T47D (cell line): ENCODE measurements at regions not wholly inside any gene's neighbourhood (a gene's known extent, or its start where the extent isn't known, plus 50 kb on each side); places are given as distances from the start of the nearest gene placed in this dataset.

Experiments
- DNase-seq, 2 experiments: peaks; one replicate each; pipeline versions ENCODE4 v3.0.0 to v3.0.0-alpha.2; 2011 to 2012; ENCODE audit warnings: low read depth in 1 of 2, low spot score in 1 of 2
- JUND ChIP-seq: IDR thresholded peaks from 2 replicates; pipeline ENCODE4 v1.6.1; 2012; ENCODE audit warnings: low read depth
- in situ Hi-C: cut with HindIII; loops from 2 replicates; pipeline ENCODE4 v1.10.0; 2016; ENCODE audit warnings: low sequenced_read_pairs, low pct_unique_long_range_greater_than_20kb

DNA sequence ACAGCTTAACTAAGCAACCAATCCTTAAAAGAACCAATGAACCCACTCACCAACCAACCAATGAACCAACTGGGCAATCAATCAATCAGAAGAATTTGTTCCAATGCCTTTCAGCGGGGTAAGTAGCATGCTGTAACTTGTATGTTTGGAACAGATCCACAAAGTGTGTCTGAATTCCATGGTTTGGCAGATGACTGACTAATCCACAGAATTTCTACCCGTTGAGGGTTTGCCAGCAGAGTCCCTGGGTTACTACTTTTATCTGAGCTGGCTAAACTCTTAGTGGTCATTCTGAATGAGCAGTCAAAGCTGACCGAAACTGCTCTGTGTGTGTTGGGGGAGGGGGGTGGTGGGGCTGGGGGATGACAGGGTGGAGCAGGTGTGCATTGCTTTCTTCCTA, 125.0 kb upstream of the JAG1 start:
- DNase-seq: no peak
- no peak for TF ChIP-seq JUND
- in situ Hi-C loops: no loop called here

DNA sequence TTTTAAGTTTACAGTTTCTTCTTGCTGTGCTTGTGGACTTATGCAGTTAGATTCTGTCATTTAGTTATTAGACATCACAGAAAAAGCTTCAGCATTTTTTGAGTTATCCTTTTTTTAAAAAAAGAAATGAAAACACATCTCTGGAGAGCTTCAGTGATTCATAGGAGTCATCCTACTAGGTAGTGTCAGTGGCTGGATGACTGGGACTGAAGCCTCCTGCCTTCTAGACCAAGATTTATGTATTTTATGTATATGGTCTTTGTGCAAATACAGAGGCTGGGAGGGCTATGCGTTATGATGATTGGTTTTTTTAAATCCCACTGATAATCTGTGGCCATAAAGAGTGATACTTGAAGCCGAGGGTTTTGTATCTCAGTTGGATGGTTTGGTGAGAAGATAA, 125.9 kb upstream of the JAG1 start:
- in situ Hi-C loops: no loop called here
- DNase-seq: no peak
- TF ChIP-seq JUND: no peak

DNA sequence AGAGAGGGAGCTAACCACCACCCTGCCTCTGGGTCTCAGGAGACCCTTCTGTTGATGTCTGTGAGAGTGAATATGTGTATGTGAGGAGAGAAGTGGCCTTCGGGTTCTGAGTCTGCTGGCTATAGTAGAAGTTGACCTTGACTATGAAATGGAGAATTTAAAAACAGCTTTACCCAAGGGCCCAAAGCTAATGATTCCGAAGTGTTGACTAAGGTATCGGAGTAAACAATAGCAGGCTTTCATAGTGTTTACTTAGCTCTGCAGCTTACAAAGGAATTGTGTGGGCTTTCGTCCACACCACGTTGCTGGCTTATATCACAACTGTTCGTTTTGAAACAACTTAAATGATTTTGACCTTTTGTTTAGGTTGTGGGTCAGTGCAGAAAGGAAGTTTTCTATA, 126.5 kb upstream of the JAG1 start:
- TF ChIP-seq JUND: no peak
- in situ Hi-C loops: no loop called here
- peak in 1 of 2 experiments; percentile 25 for DNase-seq

DNA sequence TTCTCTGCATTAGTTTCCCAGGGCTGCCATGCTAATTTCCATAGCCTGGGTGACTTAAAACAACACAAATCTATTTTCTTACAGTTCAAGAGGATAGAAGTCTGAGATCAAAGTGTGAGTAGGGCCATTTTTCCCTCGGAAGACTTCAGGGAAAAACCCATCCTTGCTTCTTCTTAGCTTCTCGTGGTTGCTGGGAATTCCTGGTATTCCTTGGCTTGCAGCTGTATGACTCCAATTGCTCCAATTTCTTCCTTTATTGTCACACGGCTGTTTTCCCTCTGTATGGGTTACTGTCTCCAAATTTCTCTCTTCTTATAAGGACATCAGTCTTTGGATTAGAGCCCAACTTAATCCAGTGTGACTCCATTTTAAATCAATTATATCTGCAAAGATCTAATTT, 128.4 kb upstream of the JAG1 start:
- in situ Hi-C loops: no loop called here
- TF ChIP-seq JUND: no peak

DNA sequence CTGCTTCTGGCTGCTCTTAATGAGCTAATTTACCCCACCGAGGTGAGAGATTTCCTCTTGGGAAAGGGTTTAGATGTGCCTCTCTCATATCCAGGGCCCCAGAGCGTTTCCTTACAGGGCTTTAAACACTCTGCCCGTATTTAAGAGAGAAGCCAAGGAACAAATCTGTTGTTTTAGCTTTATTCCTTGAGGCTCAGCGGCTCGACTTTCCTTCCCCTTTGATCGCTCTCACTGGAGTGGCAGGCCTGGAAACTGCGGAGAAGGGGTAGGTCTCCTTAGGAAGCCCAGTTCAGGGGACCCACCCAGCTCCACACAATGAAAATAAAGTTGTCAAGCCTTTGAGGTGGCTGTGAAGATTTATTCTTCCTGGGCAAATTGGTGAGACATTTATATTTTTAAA, 132.0 kb upstream of the JAG1 start:
- no peak for TF ChIP-seq JUND
- in situ Hi-C loops: no loop called here
- no peak for DNase-seq

More for the DNA sequence above, 128.4 kb upstream of the JAG1 start:
- no peak for DNase-seq

DNA sequence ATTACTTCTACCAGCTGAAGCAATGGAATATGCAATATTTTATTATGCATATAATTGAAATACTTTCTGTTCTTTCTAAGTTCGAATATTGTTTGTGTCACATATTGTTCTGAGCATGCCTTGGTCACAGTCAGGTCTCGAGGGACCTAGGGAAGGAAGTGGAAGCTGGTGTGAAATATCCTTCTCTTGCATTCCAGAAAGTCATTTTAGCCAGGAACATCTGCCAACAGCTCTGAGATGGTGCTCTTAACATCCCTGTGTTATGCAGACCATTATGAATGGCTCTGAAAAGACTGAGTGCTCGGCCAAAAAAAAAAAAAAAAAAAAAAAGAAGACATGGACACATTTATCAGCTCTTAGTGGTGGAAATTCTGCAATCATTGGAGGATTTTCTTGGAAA, 132.7 kb upstream of the JAG1 start:
- in situ Hi-C loops: no loop called here
- no peak for DNase-seq
- TF ChIP-seq JUND: no peak

DNA sequence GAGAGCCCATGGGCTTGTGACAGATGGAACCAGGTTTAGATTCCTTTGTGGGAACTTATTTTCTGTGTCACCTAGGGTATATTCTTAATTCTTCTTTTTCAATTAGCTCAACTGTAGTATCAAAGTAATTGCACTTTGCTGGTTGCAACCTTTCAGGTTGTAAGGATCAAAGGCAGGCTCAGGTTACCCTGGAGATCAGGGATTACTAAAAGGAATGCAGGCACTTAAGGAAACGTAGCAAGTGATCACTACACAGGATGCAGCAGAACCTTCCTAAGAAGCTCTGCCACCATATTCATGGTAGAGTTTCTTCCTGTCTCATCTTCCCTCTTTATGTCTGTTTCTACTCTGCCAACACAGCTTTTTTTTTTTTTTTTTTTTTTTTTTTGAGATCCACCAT, 133.2 kb upstream of the JAG1 start:
- in situ Hi-C loops: no loop called here
- no peak for TF ChIP-seq JUND
- DNase-seq: no peak

DNA sequence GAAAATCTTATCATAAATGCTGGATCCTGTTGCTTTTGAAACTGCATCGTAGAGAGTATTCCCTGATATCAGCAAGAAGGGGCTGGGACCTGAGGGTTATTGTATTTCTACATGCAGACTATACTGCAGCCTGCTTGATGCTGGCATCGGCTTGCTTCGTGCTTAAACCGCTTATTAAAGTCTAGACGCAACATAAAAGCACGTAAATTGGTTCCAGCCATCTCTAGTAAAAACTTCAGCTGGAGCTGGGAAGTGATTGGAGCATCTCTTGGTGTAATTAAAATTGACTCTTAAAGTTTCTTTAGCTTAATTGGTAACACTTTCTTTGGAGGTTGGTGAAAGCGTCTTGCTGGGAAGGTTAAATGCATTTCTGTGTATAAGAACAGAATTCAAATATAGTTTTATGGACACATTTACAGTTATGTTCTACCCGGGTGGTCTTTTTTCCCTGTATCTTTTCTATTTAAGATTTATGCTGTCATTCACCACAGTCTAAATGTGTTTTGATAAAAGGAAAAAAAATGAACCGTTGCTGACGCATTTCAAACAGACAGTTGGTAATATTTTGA, 139.0 kb upstream of the JAG1 start:
- DNase-seq: no peak
- in situ Hi-C loops: no loop called here
- TF ChIP-seq JUND: no peak

DNA sequence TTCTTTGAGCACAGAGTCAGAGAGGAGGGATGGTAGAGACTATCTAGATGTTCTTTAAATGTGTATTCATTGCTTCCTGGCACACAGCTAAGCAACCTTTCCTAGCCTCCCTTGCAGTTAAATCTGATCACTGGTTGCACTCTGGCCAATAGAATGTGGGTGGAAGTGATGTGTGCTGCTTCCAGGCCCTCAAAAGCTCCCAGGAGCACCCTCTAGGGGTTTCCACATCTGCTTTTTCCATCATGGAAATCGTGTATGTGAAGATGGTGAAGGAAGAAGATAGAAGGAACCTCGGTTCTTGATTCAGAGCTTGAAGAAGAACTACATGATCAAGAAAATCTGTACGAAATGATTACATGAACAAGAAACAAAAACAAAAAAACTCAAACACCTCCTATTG, 149.8 kb upstream of the JAG1 start:
- in situ Hi-C loops: no loop called here
- TF ChIP-seq JUND: no peak
- DNase-seq: no peak

DNA sequence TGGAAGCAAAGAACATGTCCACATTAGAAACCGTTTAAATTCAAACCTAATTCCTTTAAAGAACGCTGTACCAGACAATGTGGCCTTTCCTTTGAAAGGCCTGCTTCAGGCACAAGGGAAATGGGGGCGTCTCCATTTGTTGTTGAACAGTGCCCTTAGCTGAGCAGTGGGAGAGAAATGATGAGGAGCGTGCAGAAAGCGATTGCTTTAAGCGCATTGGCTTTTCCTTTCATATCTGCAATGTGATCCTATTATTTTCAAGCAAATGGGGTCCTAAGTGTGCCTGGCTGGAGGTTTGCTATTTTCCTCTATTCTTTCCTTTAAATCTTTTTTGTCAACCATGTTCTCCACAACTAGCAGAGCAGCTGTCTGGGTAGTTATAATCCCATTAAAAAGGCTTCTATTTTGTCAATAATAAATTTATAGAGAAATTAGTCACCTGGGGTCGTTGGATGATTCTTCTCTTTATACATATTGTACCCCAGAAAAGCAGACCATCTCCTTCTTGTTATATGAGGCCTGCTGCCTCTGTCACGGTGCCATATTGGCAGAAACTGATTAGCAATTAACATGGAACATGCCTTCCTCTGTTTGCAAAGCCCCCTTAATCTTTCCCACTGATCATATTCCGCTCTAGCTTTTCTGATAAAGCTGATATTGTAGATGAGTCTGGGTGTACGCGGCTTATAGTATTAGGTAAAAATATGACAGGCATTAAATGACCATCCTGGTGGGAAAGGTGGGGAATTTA, 151.1 kb upstream of the JAG1 start:
- DNase-seq: no peak
- in situ Hi-C loops: no loop called here
- TF ChIP-seq JUND: no peak

DNA sequence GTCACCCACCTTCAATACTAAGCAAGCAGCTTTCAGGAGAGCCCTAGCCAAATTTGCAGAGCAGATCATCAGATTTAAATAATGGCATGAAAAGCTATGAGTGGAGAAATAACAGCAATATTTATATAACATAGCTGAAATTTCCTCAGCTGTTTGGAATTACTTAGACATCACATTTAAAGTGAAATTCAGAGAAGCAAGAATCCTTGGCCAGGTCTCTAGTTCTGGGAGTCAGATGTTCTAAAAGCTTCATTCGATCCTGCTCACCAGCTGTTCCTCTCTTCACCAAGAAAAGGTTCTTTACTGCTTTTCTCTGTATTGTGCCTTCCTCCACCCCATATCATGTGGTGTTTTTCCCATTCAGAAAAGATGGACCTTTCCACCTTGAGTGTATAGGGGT, 152.3 kb upstream of the JAG1 start:
- no peak for TF ChIP-seq JUND
- DNase-seq: no peak
- in situ Hi-C loops: no loop called here

DNA sequence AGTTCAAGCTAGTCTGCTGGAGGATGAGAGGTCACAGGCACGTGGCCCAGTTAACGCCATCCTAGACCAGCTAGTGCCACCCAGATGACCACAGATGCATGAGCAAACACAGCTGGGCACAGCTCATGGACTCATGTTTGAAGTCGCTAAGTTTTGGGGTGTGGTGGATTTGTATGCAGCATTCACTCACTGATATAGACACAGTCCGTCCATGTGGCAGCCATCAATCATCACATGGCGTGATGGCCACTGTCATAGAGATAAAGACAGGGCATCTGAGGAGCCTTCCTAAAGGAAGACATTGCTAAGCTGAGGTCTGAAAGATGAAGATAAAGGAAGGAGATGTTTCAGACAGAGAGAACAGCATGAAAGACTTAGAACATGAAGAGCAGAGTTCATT, 154.4 kb upstream of the JAG1 start:
- no peak for TF ChIP-seq JUND
- no peak for DNase-seq
- in situ Hi-C loops: no loop called here

DNA sequence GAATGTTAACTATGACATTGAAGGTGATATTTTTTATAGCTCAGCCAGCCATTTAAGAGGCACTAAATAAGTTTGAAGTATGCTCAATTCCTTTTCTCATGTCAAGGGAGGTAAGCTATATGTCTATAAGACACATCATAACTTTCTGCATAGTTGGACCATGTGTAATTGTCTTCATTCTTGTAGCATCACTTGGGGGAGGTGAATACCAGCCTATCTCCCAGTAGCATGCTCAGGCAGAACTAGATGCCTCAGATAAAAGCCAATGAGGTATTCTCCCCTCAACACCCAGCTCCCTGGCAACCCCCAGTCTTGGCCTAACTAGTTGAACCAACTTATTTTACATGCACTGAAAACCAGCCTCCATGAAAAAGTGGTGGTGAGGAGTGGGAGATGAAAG, 158.3 kb upstream of the JAG1 start:
- in situ Hi-C loops: no loop called here
- no peak for TF ChIP-seq JUND

DNA sequence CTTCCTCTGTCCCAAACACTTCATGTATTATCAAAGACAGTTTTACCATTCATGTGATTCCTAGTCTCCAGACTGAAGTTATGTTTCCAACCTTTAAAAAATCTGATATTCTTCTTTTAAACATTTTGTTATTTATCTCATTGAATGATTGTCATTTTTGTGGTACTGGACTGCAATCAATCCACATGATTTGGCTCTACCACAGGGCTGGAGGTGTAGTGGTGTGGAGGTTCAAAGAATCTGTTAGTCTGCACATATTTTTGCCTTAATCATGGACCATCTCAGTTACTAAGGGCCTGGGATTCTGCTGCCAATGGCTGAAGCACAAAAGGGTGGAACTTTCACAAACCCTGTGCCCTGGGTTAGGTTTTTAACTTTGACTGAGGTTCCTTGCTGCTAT, 164.1 kb upstream of the JAG1 start:
- no peak for TF ChIP-seq JUND
- in situ Hi-C loops: no loop called here
- DNase-seq: no peak

More for the DNA sequence above, 158.3 kb upstream of the JAG1 start:
- DNase-seq: no peak
